Urothelium cell line (cell line): ENCODE measurements at regions not wholly inside any gene's neighbourhood (a gene's known extent, or its start where the extent isn't known, plus 50 kb on each side); places are given as distances from the start of the nearest gene placed in this dataset.
"Not testable (repeated sequence)": the region's sequence is repeated elsewhere in the genome, so short reads cannot be mapped to it uniquely, and the experiment has no call there.

Experiments
- DNase-seq: peaks from one replicate; pipeline ENCODE4 v3.0.0; 2011; ENCODE audit warnings: low spot score, mixed read lengths
- FAIRE-seq: peaks from 2 replicates; lab custom pipeline; 2011; peaks lifted over from hg19 to GRCh38; lab: Jason Lieb, UNC

DNA sequence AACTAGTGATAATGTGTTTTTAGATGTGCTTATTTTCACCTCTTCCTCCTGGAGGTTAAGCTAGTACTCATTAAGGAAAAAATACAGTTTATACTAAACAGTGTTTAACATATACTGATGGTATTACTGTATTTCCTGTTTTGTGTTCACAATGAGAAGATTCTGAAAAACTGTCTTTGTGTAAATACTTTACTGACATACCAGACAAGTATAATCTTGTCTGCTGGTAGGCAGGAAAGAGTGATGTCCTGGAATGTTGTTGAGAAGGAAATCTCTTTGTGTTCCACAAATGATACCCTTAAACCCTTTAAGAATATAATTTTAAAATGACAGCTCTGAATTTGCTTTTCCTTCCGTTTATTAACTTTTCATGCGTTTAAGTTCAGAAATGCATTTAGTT, 205.5 kb upstream of the NUDT6 start:
- FAIRE-seq, result no peak

DNA sequence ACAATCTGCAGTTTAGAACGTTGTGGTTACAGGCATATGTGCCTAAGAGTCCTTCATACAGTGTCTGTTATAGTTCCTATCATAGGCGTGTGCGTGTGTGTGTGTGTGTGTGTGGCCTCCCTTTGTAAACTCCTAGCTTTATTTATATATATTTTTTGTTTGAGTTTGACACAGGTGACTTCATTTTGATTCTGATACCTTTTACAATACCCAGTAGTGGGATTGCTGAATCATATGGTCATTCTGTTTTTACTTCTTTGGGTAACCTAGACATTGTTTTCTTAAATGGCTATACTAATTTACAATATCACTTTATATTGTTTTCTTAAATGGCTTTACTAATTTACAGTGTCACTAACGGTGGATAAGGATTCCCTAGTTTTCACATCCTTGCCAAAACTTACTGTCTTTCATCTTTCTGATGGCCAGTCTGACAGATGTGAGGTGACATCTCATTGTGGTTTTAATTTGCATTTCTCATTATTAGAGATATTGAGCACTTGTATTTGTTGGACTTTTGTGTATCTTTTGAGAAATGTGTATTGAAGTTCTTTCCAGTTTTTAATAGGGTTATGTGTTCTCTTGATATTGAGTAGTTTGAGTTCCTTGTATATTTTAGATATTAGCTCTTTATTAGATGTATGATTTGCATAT, 211.1 kb upstream of the NUDT6 start:
- DNase-seq, result no peak
- FAIRE-seq, result no peak

More for the DNA sequence above, 205.5 kb upstream of the NUDT6 start:
- no peak for DNase-seq

DNA sequence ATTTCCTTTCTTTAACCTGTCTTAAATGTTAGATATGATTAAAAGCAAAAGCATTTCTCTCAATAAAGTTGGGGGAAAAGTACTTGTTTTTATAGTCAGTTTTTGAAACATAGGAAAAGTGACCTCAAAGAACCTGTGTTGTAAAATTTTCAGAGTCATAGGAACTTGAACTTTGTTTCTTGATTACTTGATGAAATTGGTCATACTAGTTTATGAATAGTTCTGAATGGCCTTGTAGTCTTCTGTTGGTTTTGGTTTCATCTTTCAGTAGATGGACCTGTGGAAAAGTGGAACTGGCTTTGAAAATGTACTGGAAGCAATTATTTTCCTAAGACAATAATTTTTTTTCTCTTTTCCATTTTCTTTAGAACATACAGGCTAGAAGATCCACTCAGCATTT, 222.2 kb upstream of the NUDT6 start:
- DNase-seq (no peak), FAIRE-seq (no peak)

DNA sequence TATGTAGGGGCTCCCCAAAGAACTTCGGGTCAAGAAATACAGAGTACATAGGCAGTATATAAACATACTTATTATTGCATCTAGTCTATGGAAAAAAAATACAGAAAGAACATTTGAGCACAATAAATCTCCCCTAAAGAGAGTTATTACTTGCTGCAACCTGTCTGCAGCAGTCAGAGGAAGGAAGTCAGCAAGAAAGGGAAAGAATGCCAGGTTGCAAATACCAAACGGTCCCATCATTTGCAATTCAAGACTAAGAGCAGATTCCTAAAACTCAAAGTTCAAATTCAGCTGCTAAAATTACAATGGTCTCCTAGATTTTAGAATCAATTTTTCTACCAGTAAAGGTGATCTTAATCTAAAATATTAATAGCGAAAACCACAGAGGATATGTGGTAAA, 236.2 kb upstream of the NUDT6 start:
- DNase-seq, result no peak
- FAIRE-seq, result no peak

DNA sequence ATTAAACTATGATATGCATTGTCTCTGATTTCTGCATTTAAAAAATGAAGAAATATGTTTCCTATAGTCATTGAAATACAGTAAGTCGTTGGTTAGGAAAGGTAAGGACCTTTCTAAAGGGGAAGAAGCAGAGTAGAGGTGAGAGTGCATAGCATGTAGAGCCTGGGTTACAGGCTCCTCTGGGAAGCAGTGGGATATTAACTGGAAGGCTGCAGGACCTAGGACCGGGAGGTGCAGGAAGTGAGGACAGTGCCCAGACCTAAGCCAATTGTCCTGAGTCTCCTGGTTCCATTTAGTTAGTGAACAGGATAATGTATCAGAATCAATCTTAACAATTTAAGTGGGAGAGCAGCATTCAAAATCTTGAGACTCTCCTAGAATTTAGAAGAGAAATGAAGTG, 237.1 kb upstream of the NUDT6 start:
- no peak for FAIRE-seq
- no peak for DNase-seq

GRCh38 chr4:123162859-123163258, 233.7 kb upstream of the SPRY1 start:
- no peak for FAIRE-seq
- no peak for DNase-seq

GRCh38 chr4:123163501-123163900, 233.1 kb upstream of the SPRY1 start:
- FAIRE-seq, result no peak
- no peak for DNase-seq

DNA sequence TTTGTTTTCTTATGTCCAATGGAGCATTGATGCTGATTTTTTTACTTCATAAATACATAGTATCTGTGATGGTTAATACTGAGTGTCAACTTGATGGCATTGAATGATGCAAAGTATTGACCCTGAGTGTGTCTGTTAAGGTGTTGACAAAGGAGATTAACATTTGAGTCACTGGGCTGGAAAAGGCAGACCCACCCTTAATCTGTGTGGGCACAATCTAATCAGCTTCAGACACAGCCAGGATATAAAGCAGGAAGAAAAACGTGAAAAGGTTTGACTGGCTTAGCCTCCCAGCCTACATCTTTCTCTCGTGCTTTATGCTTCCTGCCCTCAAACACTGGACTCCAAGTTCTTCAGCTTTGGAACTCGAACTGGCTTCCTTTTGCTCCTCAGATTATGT, 230.6 kb upstream of the SPRY1 start:
- DNase-seq (no peak), FAIRE-seq (no peak)

GRCh38 chr4:123167931-123168330, 228.7 kb upstream of the SPRY1 start:
- DNase-seq (no peak), FAIRE-seq (no peak)

GRCh38 chr4:123168812-123169211, 227.8 kb upstream of the SPRY1 start:
- FAIRE-seq, result no peak

GRCh38 chr4:123170843-123171242, 225.8 kb upstream of the SPRY1 start:
- no peak for DNase-seq
- FAIRE-seq, result no peak

More at GRCh38 chr4:123168812-123169211, 227.8 kb upstream of the SPRY1 start:
- DNase-seq, result no peak

DNA sequence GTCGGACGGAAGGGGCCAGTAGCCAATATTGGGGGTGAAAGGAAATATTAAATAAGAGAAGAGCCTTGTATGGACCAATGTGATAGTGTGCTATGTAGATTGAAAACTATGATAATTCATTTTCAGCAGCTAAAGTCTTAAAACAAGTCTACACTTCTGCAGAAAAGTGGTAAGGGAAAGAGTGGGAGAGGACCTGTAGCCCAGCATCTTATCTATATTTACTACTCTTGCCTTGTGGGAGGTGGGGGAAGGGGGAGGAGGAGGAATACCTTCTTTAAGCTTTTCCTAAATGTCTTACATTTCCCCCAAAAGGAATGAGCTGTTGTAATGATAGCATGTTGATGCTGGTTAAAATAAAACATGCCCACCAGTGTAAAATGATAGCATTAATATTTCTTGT, 220.0 kb upstream of the SPRY1 start:
- FAIRE-seq (no peak), DNase-seq (no peak)

- DNase-seq (no peak), FAIRE-seq (no peak)
These were observed 214.3 kb upstream of the SPRY1 start for GRCh38 chr4:123182289-123182688.

- no peak for DNase-seq
- FAIRE-seq, result no peak
These were observed 213.3 kb upstream of the SPRY1 start for GRCh38 chr4:123183308-123183707.

- FAIRE-seq, result not testable (repeated sequence)
These were observed 212.8 kb upstream of the SPRY1 start for GRCh38 chr4:123183754-123184153.

GRCh38 chr4:123186731-123187130, 209.9 kb upstream of the SPRY1 start:
- no peak for DNase-seq
- no peak for FAIRE-seq

More at GRCh38 chr4:123183754-123184153, 212.8 kb upstream of the SPRY1 start:
- DNase-seq, result not testable (repeated sequence)

DNA sequence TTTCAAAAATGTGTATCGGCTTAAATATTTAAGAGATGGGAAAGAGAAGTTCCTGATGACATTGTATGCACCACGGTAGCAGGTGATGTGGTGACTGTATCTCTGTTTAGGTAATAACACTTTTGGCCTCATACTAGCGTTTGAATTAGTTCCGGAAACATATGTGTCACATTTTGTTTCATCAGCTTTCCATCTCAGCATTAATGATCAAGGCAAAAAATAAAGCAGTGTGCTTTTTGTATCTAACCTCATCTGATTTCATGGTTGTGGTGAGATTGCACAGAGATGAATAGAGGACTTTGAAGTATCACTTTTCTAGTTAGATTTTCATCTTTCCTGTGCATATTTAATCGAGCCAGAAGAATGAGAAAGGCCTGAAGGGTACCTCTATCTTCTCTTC, 206.4 kb upstream of the SPRY1 start:
- DNase-seq (no peak), FAIRE-seq (no peak)

DNA sequence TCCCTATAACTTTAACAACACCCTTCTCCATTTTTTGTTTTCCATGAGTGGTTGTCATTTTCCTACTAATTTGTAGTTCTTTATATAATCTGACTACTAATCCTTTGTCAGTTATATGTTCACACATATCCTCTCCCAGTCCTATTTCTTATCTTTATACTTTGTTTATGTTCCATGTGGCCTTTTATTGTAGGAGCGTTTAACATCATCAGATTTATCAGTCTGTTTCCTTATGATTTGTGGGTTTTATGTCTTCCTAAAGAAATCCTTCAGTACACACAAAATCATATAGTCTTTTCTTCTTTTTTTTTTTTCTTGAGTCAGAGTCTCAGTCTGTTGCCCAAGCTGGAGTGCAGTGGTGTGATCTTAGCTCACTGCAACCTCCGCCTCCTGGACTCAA, 204.9 kb upstream of the SPRY1 start:
- FAIRE-seq, result no peak

DNA sequence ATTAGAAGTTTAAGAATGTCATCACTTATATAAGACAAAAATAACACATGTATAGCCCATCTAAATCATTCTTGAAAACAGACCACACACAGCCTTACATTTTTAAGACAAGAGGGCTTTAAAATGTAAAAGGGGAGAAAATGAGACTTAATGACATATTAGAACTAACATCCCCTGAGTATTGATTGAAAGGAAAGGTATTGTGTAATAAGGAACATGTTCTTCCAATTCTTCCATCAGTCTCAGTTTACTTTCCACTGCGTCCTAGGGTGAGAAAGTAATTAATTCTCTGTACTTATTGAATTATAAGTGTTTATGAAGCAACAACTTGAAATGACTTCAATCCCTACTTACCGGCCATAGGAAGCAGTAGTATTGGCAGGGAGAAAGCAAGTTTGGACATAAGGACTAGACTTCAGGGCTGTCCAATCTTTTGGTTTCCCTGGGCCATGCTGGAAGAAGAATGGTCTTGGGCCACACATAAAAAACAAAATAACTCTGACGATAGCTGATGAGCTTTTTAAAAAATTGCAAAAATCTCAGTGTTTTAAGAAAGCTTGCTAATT, 202.7 kb upstream of the SPRY1 start:
- DNase-seq, result no peak
- FAIRE-seq, result no peak

More for the DNA sequence above, 204.9 kb upstream of the SPRY1 start:
- DNase-seq, result no peak

- FAIRE-seq (no peak), DNase-seq (no peak)
These were observed 197.9 kb upstream of the SPRY1 start for GRCh38 chr4:123198706-123199105.

GRCh38 chr4:123200051-123200940, 196.3 kb upstream of the SPRY1 start:
- no peak for FAIRE-seq
- no peak for DNase-seq

GRCh38 chr4:123204737-123205136, 191.9 kb upstream of the SPRY1 start:
- FAIRE-seq (no peak), DNase-seq (no peak)
